ENCODE measurements at regions not wholly inside any gene's neighbourhood (a gene's known extent, or its start where the extent isn't known, plus 50 kb on each side); places are given as distances from the start of the nearest gene placed in this dataset.

DNA sequence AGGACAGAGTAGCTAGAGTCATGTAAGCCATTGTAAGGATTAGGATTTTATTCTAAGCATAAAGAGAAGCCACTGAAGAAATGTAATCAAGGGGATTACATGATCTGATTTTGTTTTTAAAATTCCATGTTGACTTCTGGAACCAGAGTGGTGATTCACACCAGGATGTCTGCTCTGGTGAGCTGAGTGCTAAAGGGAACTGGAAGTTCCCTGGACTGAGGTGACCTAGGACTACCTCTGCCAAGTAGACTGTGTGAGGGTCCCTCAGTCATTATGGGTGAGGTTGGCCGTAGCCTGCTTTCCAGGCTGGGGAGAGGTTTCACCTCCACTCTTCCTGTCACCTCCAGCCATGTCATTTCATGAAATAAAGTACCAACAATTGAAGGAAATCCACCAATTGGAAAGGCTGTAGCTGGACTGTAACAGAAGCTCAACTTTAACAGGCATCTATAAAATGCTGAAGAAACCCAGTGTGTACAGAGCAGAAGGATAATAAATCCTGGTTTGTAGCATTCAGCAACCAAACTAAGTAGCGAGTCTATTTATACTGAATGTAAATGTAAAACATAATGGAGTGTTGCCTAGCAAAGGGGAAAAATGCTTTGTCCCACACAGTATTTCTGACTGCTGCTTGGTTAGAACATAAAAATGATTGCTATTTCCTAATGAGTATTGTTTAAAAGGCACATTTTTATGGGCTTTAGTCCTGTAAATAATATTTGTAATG is 507.4 kb upstream of the PKDCC start:
- DNase-seq (ENCODE audit: low read depth), result no peak
- TF ChIP-seq, protein P1, sequence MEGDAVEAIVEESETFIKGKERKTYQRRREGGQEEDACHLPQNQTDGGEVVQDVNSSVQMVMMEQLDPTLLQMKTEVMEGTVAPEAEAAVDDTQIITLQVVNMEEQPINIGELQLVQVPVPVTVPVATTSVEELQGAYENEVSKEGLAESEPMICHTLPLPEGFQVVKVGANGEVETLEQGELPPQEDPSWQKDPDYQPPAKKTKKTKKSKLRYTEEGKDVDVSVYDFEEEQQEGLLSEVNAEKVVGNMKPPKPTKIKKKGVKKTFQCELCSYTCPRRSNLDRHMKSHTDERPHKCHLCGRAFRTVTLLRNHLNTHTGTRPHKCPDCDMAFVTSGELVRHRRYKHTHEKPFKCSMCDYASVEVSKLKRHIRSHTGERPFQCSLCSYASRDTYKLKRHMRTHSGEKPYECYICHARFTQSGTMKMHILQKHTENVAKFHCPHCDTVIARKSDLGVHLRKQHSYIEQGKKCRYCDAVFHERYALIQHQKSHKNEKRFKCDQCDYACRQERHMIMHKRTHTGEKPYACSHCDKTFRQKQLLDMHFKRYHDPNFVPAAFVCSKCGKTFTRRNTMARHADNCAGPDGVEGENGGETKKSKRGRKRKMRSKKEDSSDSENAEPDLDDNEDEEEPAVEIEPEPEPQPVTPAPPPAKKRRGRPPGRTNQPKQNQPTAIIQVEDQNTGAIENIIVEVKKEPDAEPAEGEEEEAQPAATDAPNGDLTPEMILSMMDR (IDR thresholded peaks at IDR 0.05; ENCODE audit: insufficient read depth, low read depth, low read length, missing control alignments), result no peak
- no peak overlapping the region for H3K4me3 ChIP-seq (ENCODE audit: low read length)

DNA sequence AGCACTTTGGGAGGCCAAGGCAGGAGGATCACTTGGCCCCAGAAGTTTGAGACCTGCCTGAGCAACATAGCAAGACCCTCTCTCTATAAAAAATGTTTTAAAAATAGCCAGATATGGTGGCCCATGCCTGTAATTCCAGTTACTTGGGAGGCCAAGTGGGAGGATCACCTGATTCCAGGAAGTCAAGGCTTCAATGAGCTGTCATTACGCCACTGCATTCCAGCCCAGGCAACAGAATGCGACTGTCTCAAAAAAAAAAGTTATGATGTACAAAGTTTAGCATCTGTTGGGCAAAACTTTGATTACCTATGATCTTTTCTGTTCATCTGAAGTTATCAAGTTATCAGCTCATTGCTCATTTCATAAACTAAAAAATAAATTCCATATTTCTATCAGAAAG is 504.1 kb upstream of the PKDCC start:
- TF ChIP-seq, protein P1 (IDR thresholded peaks at IDR 0.05; ENCODE audit: insufficient read depth, low read depth, low read length, missing control alignments), result no peak
- H3K4me3 ChIP-seq (ENCODE audit: low read length), result no peak overlapping the region
- DNase-seq (ENCODE audit: low read depth), result no peak

DNA sequence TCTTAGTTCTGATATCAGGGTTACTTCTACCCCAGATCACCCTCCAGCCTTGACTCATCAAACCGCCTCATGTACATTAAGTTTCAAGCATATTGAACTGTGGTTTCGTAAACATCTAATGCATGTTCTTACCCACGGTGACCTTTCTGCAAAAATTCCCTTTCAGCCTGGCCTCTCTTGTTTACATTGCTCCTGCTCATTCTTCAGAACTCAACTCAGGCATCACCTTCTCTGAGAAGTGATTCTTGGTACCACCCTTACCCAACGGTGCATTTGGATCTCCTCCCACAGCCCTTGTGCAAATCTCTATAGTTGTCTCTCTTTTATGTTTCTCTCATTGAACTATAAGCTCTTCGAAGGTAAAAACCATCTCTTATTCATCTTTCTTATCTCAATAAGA is 503.1 kb upstream of the PKDCC start:
- no peak for DNase-seq (ENCODE audit: low read depth)
- TF ChIP-seq, protein P1 (IDR thresholded peaks at IDR 0.05; ENCODE audit: insufficient read depth, low read depth, low read length, missing control alignments), result no peak
- no peak overlapping the region for H3K4me3 ChIP-seq (ENCODE audit: low read length)

DNA sequence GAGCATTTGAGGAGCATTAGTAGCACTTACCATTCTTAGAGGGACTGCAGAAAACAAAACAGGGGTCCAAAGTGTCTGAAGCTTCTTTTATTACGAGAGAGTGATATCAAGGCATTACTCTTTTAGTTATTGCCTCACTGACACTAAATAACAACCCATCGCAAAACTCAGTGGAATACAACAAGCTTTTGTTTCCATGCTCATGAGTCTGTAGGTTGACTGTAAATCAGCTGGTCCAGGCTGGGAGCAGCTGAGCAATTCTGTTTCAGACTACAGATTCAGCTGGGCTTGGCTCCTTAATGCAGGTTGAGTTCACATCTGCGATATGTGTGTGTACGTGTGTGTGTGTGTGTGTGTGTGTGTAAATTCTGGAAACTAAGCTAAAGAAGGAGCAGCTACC is 501.8 kb upstream of the PKDCC start:
- no peak overlapping the region for H3K4me3 ChIP-seq (ENCODE audit: low read length)
- TF ChIP-seq, protein P1 (IDR thresholded peaks at IDR 0.05; ENCODE audit: insufficient read depth, low read depth, low read length, missing control alignments), result no peak
- DNase-seq (ENCODE audit: low read depth), result no peak

DNA sequence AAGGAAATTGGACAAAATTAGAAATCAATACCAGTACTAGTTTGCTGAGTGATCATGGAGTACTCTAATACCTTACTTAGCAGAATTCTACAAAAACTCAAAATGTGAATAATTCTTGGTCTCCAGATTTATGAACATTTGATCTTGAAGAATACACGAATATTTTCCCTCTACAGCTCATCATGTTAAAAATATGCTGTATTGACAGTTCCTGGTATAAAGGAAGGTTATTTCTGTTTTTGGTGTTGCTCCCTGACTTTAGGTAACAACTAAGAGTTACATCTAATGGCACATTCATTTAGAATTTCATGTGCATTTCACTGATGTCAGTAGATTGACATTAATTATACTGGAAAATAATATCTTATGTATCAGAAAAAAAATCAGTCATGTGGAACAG is 479.2 kb upstream of the PKDCC start:
- no peak for DNase-seq (ENCODE audit: low read depth)
- TF ChIP-seq, protein P1 (IDR thresholded peaks at IDR 0.05; ENCODE audit: insufficient read depth, low read depth, low read length, missing control alignments), result no peak
- no peak overlapping the region for H3K4me3 ChIP-seq (ENCODE audit: low read length)

DNA sequence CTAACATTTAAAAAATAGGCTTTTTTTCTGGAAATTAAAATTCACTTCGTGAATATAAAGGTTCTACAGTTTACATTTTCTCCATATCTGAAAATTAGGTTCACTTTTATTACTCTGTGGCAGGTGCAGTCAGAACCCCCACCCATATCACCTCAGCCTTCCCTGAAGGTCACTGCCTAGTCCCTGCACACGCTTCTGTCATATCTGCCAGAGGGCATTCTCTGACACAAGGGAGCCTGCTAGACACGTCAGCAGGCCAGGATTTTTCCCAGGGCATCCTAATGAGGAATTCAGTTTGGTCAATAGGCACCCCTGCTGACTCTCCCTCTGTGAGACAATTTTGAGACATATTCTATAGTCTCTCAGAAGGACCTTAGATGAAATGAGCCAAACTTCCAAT is 475.7 kb upstream of the PKDCC start:
- H3K4me3 ChIP-seq (ENCODE audit: low read length), result no peak overlapping the region
- no peak for DNase-seq (ENCODE audit: low read depth)
- TF ChIP-seq, protein P1 (IDR thresholded peaks at IDR 0.05; ENCODE audit: insufficient read depth, low read depth, low read length, missing control alignments), result no peak

DNA sequence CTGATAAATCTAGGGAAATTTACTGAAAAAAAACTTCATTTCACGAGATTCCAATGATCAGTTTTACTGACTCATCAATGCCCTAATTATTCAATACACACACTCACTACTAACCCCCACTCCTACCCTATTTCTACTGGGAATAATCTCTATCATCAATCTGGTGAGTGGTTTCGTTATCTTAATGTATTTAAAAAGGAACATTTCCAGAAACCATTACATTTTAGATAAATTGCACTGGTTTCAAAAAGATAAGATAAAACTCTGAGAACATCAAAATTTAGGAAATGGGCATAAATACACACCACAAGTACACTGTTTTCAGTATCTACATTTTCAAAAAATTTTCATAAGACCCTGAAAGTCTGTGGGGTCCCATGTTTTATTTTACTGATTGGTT is 471.4 kb upstream of the PKDCC start:
- no peak for DNase-seq (ENCODE audit: low read depth)
- TF ChIP-seq, protein P1 (IDR thresholded peaks at IDR 0.05; ENCODE audit: insufficient read depth, low read depth, low read length, missing control alignments), result no peak
- no peak overlapping the region for H3K4me3 ChIP-seq (ENCODE audit: low read length)
